Activated CD4-positive, alpha-beta T cell treated with anti-CD3 and anti-CD28 coated beads for 1 hour (primary cell): ENCODE measurements at regions not wholly inside any gene's neighbourhood (a gene's known extent, or its start where the extent isn't known, plus 50 kb on each side); places are given as distances from the start of the nearest gene placed in this dataset.

ENCODE experiments used
- DNase-seq: peaks from one replicate; pipeline ENCODE4 v3.0.0-alpha.2; 2020

DNA sequence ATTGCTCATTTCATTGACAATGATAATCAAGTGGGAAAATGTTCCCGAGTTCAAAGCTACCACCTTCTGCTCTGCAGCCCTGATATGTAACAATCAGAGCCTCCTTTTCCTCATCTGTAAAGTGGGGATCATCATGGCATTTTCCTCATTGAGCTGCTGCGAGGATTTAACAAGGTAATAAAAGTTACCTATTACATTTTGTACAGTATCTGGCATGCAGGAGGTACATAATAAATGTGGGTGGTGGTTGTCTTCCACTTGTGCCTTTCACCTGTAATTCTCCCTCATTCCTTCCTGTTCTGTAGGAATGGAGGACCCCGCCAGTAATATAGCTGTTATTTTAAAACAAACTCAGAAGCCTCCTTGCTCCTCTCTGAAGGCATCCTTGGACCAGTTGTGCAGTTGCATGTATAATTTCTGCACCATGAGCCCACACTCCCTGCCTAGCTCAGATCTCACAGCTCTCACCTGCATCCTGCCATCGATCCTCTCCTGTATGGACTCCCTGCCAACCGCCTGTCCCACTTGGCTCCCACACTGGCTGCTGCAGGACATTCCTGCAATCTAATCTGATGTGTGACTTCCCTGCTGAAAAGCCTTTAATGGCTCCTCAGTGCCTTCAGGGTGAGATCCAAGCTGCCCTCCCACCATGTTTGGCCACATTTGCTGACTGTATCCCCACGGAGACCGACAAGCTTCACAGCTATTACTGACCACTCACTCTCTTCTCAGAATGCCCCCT, 350.4 kb downstream of the EN1 start:
- no peak for DNase-seq

DNA sequence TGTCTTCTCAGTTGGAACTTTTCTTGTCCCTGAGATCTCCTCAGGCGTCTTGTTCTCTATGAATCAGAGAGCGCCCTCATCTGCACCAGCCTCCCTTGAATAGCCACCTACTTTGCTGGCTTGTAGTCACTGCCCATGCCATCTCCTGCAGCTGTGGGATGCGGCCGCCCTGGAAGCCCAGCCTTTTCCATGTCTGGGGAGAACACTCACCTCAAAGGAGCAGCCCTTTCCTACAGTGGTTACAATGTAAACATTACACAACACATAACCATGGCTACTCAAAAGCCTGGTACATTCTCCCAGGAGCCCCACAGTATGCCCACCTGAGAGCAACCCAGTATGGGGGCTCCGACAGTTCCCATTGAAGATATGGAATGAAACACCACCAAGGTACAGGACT, 351.0 kb downstream of the EN1 start:
- no peak for DNase-seq

DNA sequence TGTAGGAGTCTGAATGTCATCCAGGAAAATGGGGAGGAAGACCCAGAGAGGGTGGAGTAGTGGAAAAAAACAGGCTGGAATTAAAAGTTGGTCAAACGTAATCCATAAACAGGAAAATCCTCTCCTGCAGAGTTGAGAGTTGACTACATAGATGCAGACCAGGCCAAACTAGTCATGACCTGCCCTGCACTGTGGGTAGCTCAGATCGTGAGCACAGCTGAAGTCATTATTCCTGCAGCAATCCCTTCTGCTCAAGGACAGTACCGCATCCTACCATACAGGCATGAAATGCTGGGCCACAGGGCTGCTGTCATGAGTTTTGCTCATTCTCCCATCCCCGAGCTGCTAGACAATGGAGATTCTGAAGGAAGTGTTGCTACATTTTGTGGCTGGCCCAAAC, 352.2 kb downstream of the EN1 start:
- no peak for DNase-seq

DNA sequence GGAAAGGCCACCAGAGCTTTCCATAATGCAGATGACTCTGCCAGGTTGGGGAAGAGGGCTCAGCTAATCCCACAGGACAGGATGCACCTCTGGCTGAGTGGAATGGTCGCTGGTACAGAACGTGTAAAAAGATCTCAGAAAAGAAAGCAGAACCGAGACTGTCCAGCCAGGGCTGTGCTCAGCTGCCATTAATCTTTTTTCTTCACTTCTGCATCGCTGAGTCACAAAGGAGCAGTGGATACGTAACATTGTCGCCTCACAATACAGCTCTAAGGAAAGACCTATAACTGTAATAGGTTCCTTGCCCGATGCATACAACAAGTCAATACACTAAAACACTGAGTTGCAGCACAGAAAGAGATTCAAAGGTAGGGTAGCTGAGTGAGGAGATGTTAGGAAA, 354.2 kb downstream of the EN1 start:
- no peak for DNase-seq

DNA sequence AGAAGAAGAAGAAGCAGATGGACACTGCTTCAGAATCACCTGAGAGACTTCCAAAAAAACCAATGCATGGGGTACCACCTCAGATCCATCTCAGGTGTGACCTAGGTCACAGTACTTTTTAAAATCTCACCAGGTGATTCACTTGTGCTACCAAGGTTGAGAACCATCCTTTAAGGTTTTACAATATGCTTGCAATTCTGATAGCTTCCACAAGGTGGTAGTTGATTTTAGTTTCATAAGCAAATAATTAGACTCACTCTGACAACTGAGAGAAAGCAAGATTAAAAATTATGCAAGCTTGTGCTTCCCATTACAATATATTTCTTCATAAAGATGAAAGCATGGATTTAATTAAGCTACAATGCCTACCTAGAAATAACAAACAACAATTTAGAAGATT, 355.1 kb downstream of the EN1 start:
- no peak for DNase-seq

DNA sequence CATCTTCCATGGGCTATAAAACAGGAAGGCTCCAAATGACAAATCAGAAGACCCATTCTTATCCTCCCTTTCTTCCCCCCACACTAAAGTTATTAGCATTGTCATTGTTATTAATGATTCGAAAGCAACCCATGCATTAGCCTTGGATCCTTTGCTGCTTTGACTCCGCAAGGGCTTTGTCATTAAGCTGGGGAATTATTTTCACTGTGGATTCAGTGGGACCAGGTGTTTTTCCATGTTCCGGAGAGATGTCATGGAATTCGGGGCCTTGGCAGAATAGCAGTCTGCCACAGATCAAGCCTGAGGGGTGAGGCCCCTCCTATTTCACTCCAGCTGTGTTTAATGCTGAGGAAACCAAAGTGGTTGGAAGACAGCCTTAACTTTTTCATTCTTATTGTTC, 357.1 kb downstream of the EN1 start:
- DNase-seq, result no peak

DNA sequence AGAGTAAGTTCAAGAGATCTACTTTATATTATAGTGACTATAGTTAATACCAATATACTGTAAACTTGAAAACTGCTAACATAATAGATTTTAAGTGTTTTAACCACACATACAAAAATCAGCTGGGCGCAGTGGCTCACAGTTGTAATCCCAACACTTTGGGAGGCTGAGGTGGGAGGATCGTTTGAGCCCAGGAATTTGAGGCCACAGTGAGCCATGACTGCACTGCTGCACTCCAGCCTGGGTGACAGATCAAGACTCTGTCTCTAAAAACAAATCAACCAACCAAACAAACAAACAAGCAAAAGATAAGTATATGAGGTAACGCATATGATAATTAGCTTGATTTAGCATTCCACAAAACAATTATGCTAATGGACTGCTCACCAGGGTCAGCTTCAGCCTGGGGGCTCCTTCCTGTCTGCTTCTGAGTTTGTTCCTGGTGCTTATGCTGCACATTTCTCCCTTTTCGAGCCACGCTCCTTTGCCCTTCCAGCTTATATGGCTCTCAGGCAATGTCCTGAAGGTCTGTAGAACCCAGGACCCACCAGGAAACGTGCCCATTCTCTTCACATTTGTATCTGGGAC, 357.6 kb downstream of the EN1 start:
- no peak for DNase-seq

DNA sequence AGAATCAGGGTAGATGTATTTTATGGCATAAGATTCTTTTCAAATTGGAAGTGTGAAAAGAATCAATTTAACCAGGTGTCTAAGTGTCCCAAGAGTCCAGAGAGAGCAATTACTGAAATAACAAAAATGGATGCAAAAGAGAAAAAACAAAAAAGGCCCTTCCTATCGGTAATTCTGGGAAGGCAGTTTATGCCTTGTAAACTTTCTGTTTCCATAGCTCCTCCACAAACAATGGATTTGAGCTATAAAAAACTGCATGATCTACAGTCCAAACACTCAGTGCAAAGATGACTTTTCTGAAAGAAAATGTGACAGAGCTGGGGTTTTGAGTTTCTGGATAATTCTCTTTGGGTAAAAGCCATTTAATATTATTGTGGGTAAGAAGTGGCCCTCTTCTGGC, 366.1 kb downstream of the EN1 start:
- no peak for DNase-seq

DNA sequence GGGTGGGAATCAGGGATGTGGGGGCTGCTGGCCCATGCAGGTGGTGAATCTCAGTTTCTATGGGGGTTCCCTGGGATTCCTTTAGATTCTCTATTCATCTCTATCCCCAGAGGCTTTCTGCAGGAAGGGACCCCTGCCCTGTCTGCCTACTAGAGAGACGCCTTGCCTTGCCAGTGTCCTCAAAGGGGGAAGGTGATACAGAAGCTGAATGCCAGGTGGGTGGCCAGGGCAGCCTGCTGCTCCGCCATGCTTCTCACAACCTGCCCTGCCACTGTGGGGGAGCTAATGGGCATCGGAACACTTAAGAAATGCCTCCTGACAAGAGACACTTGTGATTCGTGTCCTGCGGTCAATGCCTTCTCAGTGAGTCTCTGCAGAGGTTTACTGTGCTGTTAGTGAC, 368.4 kb downstream of the EN1 start:
- no peak for DNase-seq

DNA sequence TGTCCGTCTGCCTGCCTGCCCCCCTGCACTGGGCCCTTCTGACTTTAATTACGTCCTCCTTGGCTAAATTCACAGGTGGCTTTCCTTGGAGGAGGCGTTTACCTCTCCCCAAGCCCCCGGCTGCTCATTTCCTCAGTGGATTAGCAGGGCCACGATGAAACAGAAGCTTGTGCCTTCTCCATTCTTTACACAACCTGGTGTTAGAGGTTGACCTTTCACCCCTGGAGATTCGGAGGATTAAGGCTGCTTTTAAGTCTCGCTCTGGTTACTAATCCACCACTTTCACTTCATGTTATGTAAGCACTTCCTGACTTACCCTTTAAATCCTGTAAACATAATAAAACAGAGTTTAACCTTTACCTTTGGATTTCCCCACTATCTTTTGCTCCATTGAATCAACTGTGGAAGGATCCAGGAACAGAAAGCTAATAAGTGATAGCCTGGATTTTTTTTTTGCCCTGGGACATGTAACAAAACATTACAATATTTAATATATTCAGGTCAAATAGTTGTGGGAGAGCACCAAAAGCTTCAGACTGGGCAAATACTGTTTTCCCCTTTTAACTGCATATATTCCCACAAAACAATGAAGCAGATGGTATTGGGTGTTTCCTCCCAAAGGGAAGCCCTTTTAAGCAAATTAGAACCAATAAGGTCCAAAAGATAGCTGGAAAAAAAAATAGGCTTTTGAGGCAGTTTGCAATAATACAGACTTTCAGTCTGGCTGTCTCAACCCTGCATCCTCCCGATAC, 370.2 kb downstream of the EN1 start:
- no peak for DNase-seq

DNA sequence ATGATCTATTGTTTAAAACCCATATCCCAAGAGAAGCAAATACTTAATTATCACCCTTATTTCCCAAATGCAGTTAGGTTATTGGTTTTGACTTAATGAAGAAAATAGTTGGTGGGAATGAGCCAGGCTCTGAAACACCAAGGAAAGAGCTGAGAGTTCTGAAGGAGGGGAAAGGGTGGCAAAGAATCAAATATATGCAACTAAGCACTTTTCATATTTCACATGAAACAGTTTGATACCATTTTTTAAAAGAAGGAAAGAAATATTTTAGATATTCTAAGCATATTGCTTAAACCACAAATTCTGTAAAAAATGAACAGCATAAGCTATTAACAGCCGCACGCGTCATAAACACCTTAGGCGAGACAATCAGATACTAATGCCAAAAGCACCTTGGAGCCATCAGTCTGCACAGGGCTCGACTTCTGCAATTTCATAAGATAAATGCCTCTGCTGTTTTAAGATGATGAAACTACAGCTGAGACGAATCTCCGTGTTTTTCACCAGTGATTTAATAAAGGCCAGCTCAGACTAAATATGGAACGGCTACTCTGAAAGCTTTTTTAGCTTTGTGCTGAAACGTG, 371.7 kb downstream of the EN1 start:
- no peak for DNase-seq

DNA sequence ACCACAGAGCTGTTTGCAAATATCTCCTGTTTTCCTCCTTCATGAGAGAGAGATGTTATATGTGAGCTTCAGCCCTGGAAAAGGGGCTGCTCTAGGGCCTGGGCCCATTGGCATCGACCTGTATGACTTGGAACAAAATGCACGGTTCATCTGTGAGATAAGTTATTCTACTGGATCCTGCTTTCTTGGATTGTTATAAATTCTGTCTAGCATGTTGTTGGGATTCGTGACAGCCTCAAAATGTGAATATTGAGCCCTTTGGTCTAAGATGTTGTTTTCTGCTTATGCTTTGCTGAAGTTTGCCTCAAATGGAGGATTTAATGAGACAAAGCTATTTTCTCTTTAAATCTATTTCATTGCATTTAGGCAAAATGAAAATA, 372.9 kb downstream of the EN1 start:
- DNase-seq, result no peak

DNA sequence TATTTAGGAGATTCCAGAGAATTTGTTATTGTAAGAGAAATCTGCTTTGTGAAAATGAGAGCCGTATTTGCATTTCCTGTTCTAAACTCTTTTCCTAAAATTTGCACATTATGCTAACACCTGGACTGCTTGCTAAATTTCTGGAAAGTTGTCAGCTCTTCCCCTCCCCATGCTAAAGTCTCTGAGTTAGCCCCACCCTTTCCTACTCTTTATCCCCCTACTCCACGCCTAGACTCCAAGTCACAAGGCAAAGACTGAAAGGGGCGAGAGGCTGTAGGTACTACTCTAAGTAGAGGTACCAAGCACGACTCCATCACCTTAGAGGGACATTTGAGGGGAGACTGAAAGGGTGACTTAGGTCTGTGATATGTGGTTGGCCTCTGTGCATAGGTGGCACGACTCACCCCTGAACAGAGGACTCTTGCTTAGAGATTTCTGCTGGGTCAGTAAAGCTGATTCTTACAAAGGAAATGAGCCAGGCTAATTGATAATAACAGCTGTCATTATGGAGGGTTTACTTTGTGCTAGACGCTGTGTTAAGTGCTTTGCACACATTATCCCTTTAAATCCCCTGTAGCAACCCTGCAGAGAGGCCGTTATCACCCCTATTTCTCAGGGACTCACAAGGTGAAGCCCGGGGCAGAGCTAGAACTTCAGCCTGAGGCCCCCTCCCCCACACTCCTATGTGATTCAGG, 373.5 kb downstream of the EN1 start:
- no peak for DNase-seq

DNA sequence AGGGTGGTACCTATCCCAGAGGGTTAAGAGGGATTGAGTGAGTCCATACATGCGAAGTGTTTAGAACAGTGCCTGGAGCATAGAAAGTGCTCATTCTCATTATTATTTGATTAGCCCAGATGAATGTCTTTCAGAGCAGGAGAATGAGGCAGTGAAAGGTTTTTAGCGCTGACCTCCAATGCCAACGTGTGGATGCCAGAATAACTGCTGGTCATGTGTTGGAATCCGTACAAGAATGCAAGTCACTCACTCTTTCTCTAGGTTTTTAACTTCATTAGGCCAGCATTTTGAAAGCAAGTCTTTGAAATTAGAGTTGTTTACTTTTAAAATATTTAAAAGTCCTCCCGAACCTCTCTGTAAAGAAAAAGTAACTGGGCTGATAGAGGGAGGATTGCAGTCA, 374.2 kb downstream of the EN1 start:
- DNase-seq, result no peak

DNA sequence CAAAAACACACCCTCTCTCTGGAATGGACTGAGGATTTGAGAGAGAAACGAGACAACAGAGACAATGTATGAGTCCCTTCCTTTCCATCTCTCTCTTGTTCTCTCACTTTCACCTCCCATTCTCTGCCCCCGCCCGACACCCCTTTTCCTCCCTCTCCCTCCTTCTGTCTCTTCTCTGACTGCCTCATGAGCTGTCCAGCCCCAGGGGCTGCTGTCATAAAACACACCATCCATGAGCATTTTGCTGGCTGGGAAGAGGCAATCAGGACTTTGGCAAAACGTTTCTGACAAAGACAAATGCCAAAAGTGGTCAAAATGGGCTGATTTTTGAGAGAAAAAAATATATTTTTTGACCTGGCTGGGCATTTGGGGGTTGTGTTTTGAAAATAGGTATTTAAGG, 377.2 kb downstream of the EN1 start:
- DNase-seq, result no peak

DNA sequence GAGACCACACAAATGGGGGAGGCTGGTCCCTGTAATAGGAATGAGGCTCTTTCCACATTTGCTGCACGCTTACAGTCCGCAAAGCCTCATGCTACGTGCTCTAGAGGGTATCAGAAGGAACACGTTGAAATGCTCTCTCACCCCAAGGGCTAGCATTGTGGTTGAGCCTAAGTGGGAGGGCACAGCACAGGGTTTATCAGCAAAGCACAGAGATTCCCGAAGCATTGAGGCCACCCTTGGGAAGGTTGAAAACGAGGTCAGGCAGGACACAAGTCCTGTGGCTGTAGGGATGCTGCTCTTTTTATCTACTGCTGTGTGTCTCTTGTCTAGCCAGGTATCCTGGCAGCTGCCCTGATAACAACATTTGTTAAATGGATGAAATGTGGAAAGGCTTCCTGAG, 378.3 kb downstream of the EN1 start:
- DNase-seq, result no peak

DNA sequence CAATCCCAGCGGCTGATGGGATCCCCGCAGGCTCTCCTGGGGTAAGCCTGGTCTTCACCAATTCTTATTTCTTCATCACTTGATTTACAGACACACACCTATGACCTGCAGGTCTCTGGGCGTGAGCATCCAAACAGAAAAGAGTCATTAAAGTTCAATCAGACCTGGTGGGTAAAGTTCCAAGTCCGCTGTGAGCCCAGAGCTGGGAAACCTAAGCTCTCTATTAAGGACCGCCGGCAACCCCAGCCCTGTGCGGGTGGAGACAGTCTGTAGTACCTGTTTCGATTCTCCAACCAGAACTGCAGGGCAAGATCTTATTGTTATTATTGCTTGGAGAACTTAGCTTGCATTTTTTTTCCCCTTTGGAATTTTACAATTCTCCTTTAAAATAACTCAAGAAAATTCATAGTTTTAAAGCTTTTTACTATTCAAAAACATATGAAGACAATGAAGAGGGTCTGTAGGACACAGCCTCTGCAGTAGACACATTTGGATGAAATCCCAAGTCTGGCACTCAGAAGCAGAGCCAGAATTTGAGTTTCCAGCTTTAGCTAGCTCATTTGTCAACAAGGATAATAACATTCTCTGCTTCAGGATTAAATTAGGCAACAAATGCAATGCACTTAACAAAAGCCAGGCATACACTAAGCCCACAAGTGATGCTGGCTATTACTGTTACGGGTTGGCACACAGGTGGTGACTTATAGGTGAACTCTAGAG, 376.4 kb downstream of the INSIG2 start:
- no peak for DNase-seq

DNA sequence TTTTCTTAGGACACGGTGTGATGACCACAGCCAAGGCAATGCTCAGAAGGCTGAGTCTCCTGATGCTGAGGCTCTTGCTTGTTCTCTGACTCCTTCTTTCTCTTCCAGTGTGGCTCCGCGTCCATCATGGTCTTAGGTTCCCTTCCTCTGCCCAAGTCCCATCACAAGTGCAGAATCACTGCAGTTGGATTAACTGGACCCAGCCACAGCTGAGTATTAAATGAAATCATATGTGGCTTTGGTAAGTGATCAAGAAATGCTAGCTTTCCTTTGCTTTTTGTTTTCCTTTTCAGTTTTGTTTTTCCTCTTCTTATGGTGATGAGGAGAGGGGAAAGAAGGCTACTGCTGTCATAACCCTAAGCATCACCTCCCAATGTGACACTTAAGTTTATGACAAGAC, 375.8 kb downstream of the INSIG2 start:
- no peak for DNase-seq

DNA sequence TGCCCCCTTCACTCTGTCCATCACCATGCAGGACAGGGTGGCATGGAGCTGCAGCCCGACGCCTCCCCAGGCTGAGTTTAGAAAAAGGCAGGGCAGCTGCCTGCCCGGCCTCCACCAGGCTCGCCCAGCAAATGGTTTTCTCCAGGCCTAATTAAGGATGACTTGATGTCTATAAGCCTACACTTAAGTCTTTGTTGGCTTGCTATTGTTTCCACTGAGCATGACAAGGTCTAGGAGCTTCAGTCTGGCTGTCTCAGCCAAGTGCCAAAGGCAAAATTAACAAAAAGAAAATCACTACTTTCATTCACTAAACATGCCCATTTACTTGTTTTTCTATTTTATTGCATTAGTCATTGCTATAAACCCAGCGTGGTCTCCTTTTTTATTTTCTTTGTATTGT, 372.2 kb downstream of the INSIG2 start:
- DNase-seq, result no peak

DNA sequence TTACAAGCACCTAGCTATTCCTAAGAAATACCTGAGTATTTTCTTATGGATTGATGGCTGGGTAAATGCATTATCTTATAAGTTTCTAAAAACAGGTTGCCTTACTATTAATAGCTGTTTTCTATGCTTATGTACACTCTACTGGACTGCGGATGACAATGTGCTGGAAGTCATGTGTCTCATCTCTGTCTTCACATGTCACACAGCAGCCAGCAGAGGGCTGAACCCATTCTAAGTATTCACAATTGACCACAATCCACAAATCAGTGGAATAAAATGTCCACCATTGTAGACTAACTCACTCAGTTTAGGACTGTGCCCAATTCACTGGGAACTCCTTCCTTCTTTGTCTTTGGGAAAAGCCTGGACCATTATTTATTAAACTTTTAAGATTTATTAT, 371.2 kb downstream of the INSIG2 start:
- no peak for DNase-seq

DNA sequence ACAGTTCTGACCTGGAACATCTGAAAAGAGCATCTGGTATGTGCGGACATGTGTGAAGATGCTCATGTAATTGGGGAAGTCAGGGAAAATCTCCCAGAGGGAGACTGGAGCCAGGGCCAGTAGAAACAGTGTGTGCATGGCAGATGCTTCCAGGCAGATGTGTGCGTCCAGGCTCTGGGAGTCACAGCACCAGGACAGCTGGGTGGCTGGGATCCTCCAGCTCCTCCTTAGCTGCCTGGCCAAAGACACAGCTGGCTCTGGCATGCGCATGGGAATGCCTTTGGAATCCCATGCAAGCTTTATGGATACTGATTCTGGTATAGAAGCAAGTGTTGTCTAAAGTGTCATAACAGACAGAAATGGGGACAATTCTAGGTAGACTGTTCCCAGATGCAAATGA, 369.7 kb downstream of the INSIG2 start:
- no peak for DNase-seq

DNA sequence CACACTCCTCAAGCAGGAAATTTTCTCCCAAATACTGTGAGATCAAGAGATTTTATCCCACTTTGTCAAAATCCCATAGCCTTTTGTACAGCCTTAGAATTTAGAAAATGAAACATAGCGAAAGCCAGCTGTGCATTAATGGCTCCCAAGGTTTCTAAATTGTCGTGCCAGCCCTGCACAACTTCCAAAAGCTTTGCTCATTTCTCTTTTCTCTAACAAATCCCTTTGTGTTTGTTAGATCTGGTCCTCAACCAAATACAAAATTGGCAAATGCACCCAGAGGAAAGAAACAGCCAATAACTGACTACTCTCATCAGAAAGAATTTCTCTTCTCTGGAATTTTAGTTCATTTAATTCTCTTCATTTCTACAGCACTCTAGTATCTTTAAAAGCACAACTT, 361.1 kb downstream of the INSIG2 start:
- DNase-seq, result no peak

DNA sequence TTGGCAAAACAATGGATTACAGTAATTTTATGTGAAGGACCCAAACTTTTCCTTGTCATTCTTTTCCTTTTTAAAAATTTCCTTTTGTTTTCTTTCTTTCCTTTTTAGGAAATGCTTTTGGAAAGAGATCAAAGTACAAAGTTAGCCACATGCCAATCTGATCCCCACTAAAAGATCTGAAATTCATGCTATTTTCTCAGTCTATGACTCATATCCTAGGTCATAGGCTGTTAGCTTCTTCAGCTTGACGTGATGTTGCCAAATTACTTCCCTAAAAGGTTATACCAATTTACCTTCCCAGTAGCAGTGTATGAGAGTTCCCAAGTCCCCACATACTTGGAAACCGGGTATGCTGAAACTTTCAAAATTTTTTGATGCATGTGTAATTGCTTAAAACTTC, 355.3 kb downstream of the INSIG2 start:
- no peak for DNase-seq
